NCI-H460 (cell line): ENCODE measurements at regions not wholly inside any gene's neighbourhood (a gene's known extent, or its start where the extent isn't known, plus 50 kb on each side); places are given as distances from the start of the nearest gene placed in this dataset.

ENCODE experiments used
- DNase-seq: peaks from one replicate; pipeline ENCODE4 v3.0.0-alpha.2; 2016; ENCODE audit warnings: low read depth; ENCODE audit errors: extremely low read depth

GRCh38 chr20:22005535-22005934 lies 300.1 kb downstream of the PAX1 start:
- no peak for DNase-seq

GRCh38 chr20:22004946-22005345 lies 299.5 kb downstream of the PAX1 start:
- no peak for DNase-seq

GRCh38 chr20:22003680-22004079 lies 298.2 kb downstream of the PAX1 start:
- no peak for DNase-seq

- no peak for DNase-seq
These were observed 296.4 kb downstream of the PAX1 start for GRCh38 chr20:22001886-22002285.

GRCh38 chr20:21995461-21995860 lies 290.0 kb downstream of the PAX1 start:
- no peak for DNase-seq

- DNase-seq: no peak
These were observed 288.7 kb downstream of the PAX1 start for GRCh38 chr20:21994203-21994602.

- no peak for DNase-seq
These were observed 277.1 kb downstream of the PAX1 start for GRCh38 chr20:21982559-21982958.

- DNase-seq: peak; percentile 56
These were observed 276.3 kb downstream of the PAX1 start for GRCh38 chr20:21981597-21982344.

GRCh38 chr20:21981179-21981578 lies 275.7 kb downstream of the PAX1 start:
- DNase-seq: peak; percentile 48

- no peak for DNase-seq
These were observed 266.0 kb downstream of the PAX1 start for GRCh38 chr20:21971436-21971835.

GRCh38 chr20:21968486-21968885 lies 263.0 kb downstream of the PAX1 start:
- DNase-seq: peak; percentile 18

- DNase-seq: peak; percentile 14
These were observed 262.0 kb downstream of the PAX1 start for GRCh38 chr20:21967481-21967880.

GRCh38 chr20:21956591-21956990 lies 251.1 kb downstream of the PAX1 start:
- no peak for DNase-seq

- no peak for DNase-seq
These were observed 241.9 kb downstream of the PAX1 start for GRCh38 chr20:21947406-21947805.

GRCh38 chr20:21944227-21944626 lies 238.8 kb downstream of the PAX1 start:
- DNase-seq: no peak

GRCh38 chr20:21941941-21942805 lies 236.7 kb downstream of the PAX1 start:
- DNase-seq: no peak

- no peak for DNase-seq
These were observed 231.4 kb downstream of the PAX1 start for GRCh38 chr20:21936720-21937380.

- DNase-seq: no peak
These were observed 230.8 kb downstream of the PAX1 start for GRCh38 chr20:21936261-21936660.

- no peak for DNase-seq
These were observed 228.1 kb downstream of the PAX1 start for GRCh38 chr20:21933526-21933925.

- DNase-seq: no peak
These were observed 215.8 kb downstream of the PAX1 start for GRCh38 chr20:21921251-21921650.

GRCh38 chr20:21920211-21920610 lies 214.7 kb downstream of the PAX1 start:
- DNase-seq: no peak
